ENCODE measurements at regions not wholly inside any gene's neighbourhood (a gene's known extent, or its start where the extent isn't known, plus 50 kb on each side); places are given as distances from the start of the nearest gene placed in this dataset.

GRCh38 chr6:67336014-67336413, 1299.1 kb upstream of the ADGRB3 start:
- 49% methylated on average over 3 of the region's 3 CpGs for WGBS, 2 donors

GRCh38 chr6:67331304-67331703, 1303.8 kb upstream of the ADGRB3 start:
- Histone ChIP-seq H3K4me3 (ENCODE audit: low read depth in 1 of 2, low read length in 2 of 2) (no peak overlapping the region), H3K4me1 (ENCODE audit: control insufficient read depth in 2 of 2, insufficient read depth in 2 of 2, low read length in 1 of 2) (no peaks in the 10 kb centered on the region), H3K27me3 (ENCODE audit: control insufficient read depth in 1 of 2, insufficient read depth in 2 of 2, low read length in 2 of 2) (no peaks in the 10 kb centered on the region), H3K36me3 (ENCODE audit: control insufficient read depth in 2 of 2, insufficient read depth in 2 of 2, low read length in 1 of 2) (no peaks in the 10 kb centered on the region), H3K27ac (ENCODE audit: low read depth in 2 of 2, low read length in 1 of 2) (no peak overlapping the region), H3K9me3 (ENCODE audit: control insufficient read depth in 2 of 2, insufficient read depth in 1 of 2, low read depth in 1 of 2, low read length in 1 of 2) (no peaks in the 10 kb centered on the region)

More at GRCh38 chr6:67336014-67336413, 1299.1 kb upstream of the ADGRB3 start:
- Histone ChIP-seq H3K36me3 (ENCODE audit: control insufficient read depth in 2 of 2, insufficient read depth in 2 of 2, low read length in 1 of 2) (no peaks in the 10 kb centered on the region), H3K4me1 (ENCODE audit: control insufficient read depth in 2 of 2, insufficient read depth in 2 of 2, low read length in 1 of 2) (no peaks in the 10 kb centered on the region), H3K27me3 (ENCODE audit: control insufficient read depth in 1 of 2, insufficient read depth in 2 of 2, low read length in 2 of 2) (no peaks in the 10 kb centered on the region), H3K4me3 (ENCODE audit: low read depth in 1 of 2, low read length in 2 of 2) (no peak overlapping the region), H3K9me3 (ENCODE audit: control insufficient read depth in 2 of 2, insufficient read depth in 1 of 2, low read depth in 1 of 2, low read length in 1 of 2) (no peaks in the 10 kb centered on the region), H3K27ac (ENCODE audit: low read depth in 2 of 2, low read length in 1 of 2) (no peak overlapping the region)

GRCh38 chr6:67328269-67328668, 1306.8 kb upstream of the ADGRB3 start:
- H3K36me3 ChIP-seq (ENCODE audit: control insufficient read depth in 2 of 2, insufficient read depth in 2 of 2, low read length in 1 of 2), result no peaks in the 10 kb centered on the region
- H3K9me3 ChIP-seq (ENCODE audit: control insufficient read depth in 2 of 2, insufficient read depth in 1 of 2, low read depth in 1 of 2, low read length in 1 of 2), result no peaks in the 10 kb centered on the region
- H3K27ac ChIP-seq (ENCODE audit: low read depth in 2 of 2, low read length in 1 of 2), result no peak overlapping the region
- H3K27me3 ChIP-seq (ENCODE audit: control insufficient read depth in 1 of 2, insufficient read depth in 2 of 2, low read length in 2 of 2), result no peaks in the 10 kb centered on the region
- 52 to 67% methylated on average over 2 of the region's 2 CpGs for WGBS, 2 donors
- H3K4me1 ChIP-seq (ENCODE audit: control insufficient read depth in 2 of 2, insufficient read depth in 2 of 2, low read length in 1 of 2), result no peaks in the 10 kb centered on the region
- H3K4me3 ChIP-seq (ENCODE audit: low read depth in 1 of 2, low read length in 2 of 2), result no peak overlapping the region

- WGBS, 2 donors, result 74 to 86% methylated on average over 12 of the region's 12 CpGs
- no peaks in the 10 kb centered on the region for H3K27me3 ChIP-seq (ENCODE audit: control insufficient read depth in 1 of 2, insufficient read depth in 2 of 2, low read length in 2 of 2)
- no peak overlapping the region for H3K4me3 ChIP-seq (ENCODE audit: low read depth in 1 of 2, low read length in 2 of 2)
- H3K36me3 ChIP-seq (ENCODE audit: control insufficient read depth in 2 of 2, insufficient read depth in 2 of 2, low read length in 1 of 2), result no peaks in the 10 kb centered on the region
- H3K27ac ChIP-seq (ENCODE audit: low read depth in 2 of 2, low read length in 1 of 2), result no peak overlapping the region
- no peaks in the 10 kb centered on the region for H3K4me1 ChIP-seq (ENCODE audit: control insufficient read depth in 2 of 2, insufficient read depth in 2 of 2, low read length in 1 of 2)
- H3K9me3 ChIP-seq (ENCODE audit: control insufficient read depth in 2 of 2, insufficient read depth in 1 of 2, low read depth in 1 of 2, low read length in 1 of 2), result peaks cover 0 to 2% of the 10 kb centered on the region in 2 donors
Measured at GRCh38 chr6:67300430-67301040, 1334.5 kb upstream of the ADGRB3 start.

- Histone ChIP-seq H3K9me3 (ENCODE audit: control insufficient read depth in 2 of 2, insufficient read depth in 1 of 2, low read depth in 1 of 2, low read length in 1 of 2) (no peaks in the 10 kb centered on the region), H3K27ac (ENCODE audit: low read depth in 2 of 2, low read length in 1 of 2) (no peak overlapping the region), H3K4me3 (ENCODE audit: low read depth in 1 of 2, low read length in 2 of 2) (no peak overlapping the region), H3K4me1 (ENCODE audit: control insufficient read depth in 2 of 2, insufficient read depth in 2 of 2, low read length in 1 of 2) (no peaks in the 10 kb centered on the region), H3K36me3 (ENCODE audit: control insufficient read depth in 2 of 2, insufficient read depth in 2 of 2, low read length in 1 of 2) (no peaks in the 10 kb centered on the region), H3K27me3 (ENCODE audit: control insufficient read depth in 1 of 2, insufficient read depth in 2 of 2, low read length in 2 of 2) (no peaks in the 10 kb centered on the region)
- 62 to 68% methylated on average over 2 of the region's 2 CpGs for WGBS, 2 donors
Measured at GRCh38 chr6:67292169-67292568, 1342.9 kb upstream of the ADGRB3 start.

DNA sequence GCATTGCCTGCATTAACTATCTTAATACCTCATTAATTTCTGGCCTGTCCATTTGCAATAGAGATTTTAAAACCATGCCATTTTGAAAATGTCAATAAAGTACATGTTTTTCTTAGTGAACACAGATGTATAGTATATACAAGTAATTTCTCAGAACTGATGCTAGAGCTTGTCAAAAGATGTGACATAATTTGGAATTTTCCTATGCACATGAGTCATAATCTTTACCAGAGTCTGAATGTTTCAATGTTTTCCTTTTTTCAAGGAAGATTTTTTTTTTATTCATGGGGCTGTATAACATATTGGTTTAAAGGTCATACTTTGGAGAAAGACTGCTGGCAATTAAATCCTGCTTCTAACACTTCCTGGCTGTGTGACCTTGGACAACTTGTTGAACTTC, 1347.5 kb upstream of the ADGRB3 start:
- Histone ChIP-seq H3K36me3 (ENCODE audit: control insufficient read depth in 2 of 2, insufficient read depth in 2 of 2, low read length in 1 of 2) (no peaks in the 10 kb centered on the region), H3K4me1 (ENCODE audit: control insufficient read depth in 2 of 2, insufficient read depth in 2 of 2, low read length in 1 of 2) (no peaks in the 10 kb centered on the region), H3K9me3 (ENCODE audit: control insufficient read depth in 2 of 2, insufficient read depth in 1 of 2, low read depth in 1 of 2, low read length in 1 of 2) (no peaks in the 10 kb centered on the region), H3K27me3 (ENCODE audit: control insufficient read depth in 1 of 2, insufficient read depth in 2 of 2, low read length in 2 of 2) (no peaks in the 10 kb centered on the region), H3K4me3 (ENCODE audit: low read depth in 1 of 2, low read length in 2 of 2) (no peak overlapping the region), H3K27ac (ENCODE audit: low read depth in 2 of 2, low read length in 1 of 2) (no peak overlapping the region)

DNA sequence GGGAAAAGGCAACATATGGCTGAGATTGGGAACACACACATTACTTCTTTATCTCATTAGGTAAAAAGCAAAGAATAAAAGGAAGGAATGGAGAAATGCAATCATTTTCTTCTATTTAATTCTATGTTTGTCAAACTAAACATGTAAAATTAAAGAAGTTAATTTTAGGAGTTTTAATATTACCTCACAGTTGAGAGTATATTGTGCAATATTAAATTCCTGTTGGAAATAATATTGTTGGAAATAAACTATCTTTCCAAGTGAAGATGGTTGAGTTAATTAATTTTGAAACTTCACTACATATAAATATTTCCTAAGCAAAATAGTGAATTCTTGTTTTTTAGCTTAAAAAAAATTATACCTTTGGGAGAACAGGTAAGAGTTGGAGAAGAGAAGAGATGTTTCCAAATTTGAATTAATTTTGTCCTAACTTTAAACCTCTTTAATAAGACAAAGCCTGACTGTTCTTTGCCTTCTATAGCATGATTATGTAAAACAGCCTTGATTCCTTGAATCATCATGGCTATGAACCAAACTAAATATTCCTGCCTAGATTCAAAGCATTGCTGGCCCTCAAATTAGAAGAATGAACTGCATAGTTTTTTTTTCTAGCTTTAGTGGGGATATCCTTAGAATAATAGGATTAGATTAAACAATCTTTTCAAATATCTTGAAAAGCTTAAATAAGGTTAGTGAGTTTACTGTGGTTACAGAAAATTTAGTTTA, 1349.1 kb upstream of the ADGRB3 start:
- Histone ChIP-seq H3K4me1 (ENCODE audit: control insufficient read depth in 2 of 2, insufficient read depth in 2 of 2, low read length in 1 of 2) (no peaks in the 10 kb centered on the region), H3K27ac (ENCODE audit: low read depth in 2 of 2, low read length in 1 of 2) (no peak overlapping the region), H3K9me3 (ENCODE audit: control insufficient read depth in 2 of 2, insufficient read depth in 1 of 2, low read depth in 1 of 2, low read length in 1 of 2) (no peaks in the 10 kb centered on the region), H3K4me3 (ENCODE audit: low read depth in 1 of 2, low read length in 2 of 2) (no peak overlapping the region), H3K27me3 (ENCODE audit: control insufficient read depth in 1 of 2, insufficient read depth in 2 of 2, low read length in 2 of 2) (no peaks in the 10 kb centered on the region), H3K36me3 (ENCODE audit: control insufficient read depth in 2 of 2, insufficient read depth in 2 of 2, low read length in 1 of 2) (no peaks in the 10 kb centered on the region)

- H3K4me1 ChIP-seq (ENCODE audit: control insufficient read depth in 2 of 2, insufficient read depth in 2 of 2, low read length in 1 of 2), result no peaks in the 10 kb centered on the region
- no peaks in the 10 kb centered on the region for H3K9me3 ChIP-seq (ENCODE audit: control insufficient read depth in 2 of 2, insufficient read depth in 1 of 2, low read depth in 1 of 2, low read length in 1 of 2)
- WGBS, 2 donors, result 68 to 69% methylated on average over 2 of the region's 2 CpGs
- no peak overlapping the region for H3K4me3 ChIP-seq (ENCODE audit: low read depth in 1 of 2, low read length in 2 of 2)
- H3K27ac ChIP-seq (ENCODE audit: low read depth in 2 of 2, low read length in 1 of 2), result no peak overlapping the region
- H3K27me3 ChIP-seq (ENCODE audit: control insufficient read depth in 1 of 2, insufficient read depth in 2 of 2, low read length in 2 of 2), result no peaks in the 10 kb centered on the region
- H3K36me3 ChIP-seq (ENCODE audit: control insufficient read depth in 2 of 2, insufficient read depth in 2 of 2, low read length in 1 of 2), result no peaks in the 10 kb centered on the region
Measured at GRCh38 chr6:67277312-67277711, 1357.8 kb upstream of the ADGRB3 start.

GRCh38 chr6:67265996-67266921, 1368.8 kb upstream of the ADGRB3 start:
- H3K27me3 ChIP-seq (ENCODE audit: control insufficient read depth in 1 of 2, insufficient read depth in 2 of 2, low read length in 2 of 2), result no peaks in the 10 kb centered on the region
- H3K36me3 ChIP-seq (ENCODE audit: control insufficient read depth in 2 of 2, insufficient read depth in 2 of 2, low read length in 1 of 2), result no peaks in the 10 kb centered on the region
- H3K4me3 ChIP-seq (ENCODE audit: low read depth in 1 of 2, low read length in 2 of 2), result no peak overlapping the region
- H3K9me3 ChIP-seq (ENCODE audit: control insufficient read depth in 2 of 2, insufficient read depth in 1 of 2, low read depth in 1 of 2, low read length in 1 of 2), result peaks cover 0 to 7% of the 10 kb centered on the region in 2 donors
- H3K27ac ChIP-seq (ENCODE audit: low read depth in 2 of 2, low read length in 1 of 2), result no peak overlapping the region
- no peaks in the 10 kb centered on the region for H3K4me1 ChIP-seq (ENCODE audit: control insufficient read depth in 2 of 2, insufficient read depth in 2 of 2, low read length in 1 of 2)
- 82 to 84% methylated on average over 20 of the region's 20 CpGs for WGBS, 2 donors

Measured in esophagus (tissue), 2 donors.